ENCODE measurements at regions not wholly inside any gene's neighbourhood (a gene's known extent, or its start where the extent isn't known, plus 50 kb on each side); places are given as distances from the start of the nearest gene placed in this dataset.

DNA sequence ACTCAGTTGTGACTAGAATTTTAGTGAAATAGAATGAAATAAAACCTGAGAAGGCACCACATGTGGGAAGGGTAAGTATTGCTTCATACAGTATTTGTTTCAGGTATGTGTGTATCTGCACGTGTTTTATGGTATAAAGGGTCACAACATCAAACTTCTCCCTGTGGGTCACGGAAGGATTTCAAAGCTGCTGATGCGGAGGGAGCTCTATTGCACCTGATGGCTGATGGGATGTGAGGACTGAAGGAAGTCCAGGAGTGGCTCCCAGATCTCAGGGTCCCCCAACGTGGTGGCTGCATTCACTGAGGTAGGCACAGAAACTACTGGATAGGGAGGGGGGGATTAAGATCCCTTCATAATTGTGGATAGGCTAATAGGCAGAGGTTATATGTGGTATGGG is 159.7 kb downstream of the PJA2 start:
- Histone ChIP-seq H2BK120ac (ENCODE audit: low read depth, low read length, poor library complexity, severe bottlenecking) (no peak overlapping the region), H3K79me1 (ENCODE audit: insufficient read depth, low read depth, low read length, poor library complexity, severe bottlenecking) (no peaks in the 10 kb centered on the region), H4K5ac (ENCODE audit: insufficient read length, low read depth, low read length) (no peak overlapping the region), H3K79me2 (ENCODE audit: insufficient read depth, low read length) (no peaks in the 10 kb centered on the region), H2BK12ac (ENCODE audit: insufficient read length, low read depth, low read length) (no peak overlapping the region), H3K56ac (ENCODE audit: insufficient read length, low read depth, low read length) (no peak overlapping the region), H3K9ac (ENCODE audit: extremely low read depth, insufficient read length, low read length) (no peak overlapping the region), H2BK5ac (ENCODE audit: insufficient read length, low read length) (no peak overlapping the region), H2AK5ac (ENCODE audit: insufficient read length, low read length) (no peak overlapping the region), H3K4me1 (ENCODE audit: insufficient read depth, low read length) (no peaks in the 10 kb centered on the region), H3K27me3 (ENCODE audit: insufficient read depth, low read length) (no peaks in the 10 kb centered on the region), H3K23me2 (ENCODE audit: insufficient read length, low read depth, low read length, poor library complexity, severe bottlenecking) (no peaks in the 10 kb centered on the region), H3K18ac (ENCODE audit: insufficient read length, low read depth, low read length) (no peak overlapping the region), H3K9me3 (ENCODE audit: control insufficient read depth, low read depth, low read length) (no peaks in the 10 kb centered on the region), H3K27ac (ENCODE audit: insufficient read length, low read depth, low read length) (no peak overlapping the region), H4K91ac (ENCODE audit: insufficient read length, low read depth, low read length) (no peak overlapping the region), H3K4ac (ENCODE audit: low read depth, low read length) (no peak overlapping the region), H2BK15ac (ENCODE audit: low read depth, low read length) (no peak overlapping the region), H2BK20ac (ENCODE audit: low read depth, low read length, poor library complexity, severe bottlenecking) (no peak overlapping the region), H3K23ac (ENCODE audit: insufficient read length, low read depth, low read length) (no peak overlapping the region), H3K4me2 (ENCODE audit: insufficient read depth, insufficient read length, low read length) (no peak overlapping the region), H4K8ac (replicated peaks; ENCODE audit: insufficient read length, low read depth, low read length) (no peak overlapping the region), H3K14ac (ENCODE audit: insufficient read depth, low read length) (no peak overlapping the region), H2AFZ (ENCODE audit: low read length) (no peak overlapping the region), H3T11ph (ENCODE audit: low read length) (no peak overlapping the region), H4K20me1 (ENCODE audit: control insufficient read depth, insufficient read depth, insufficient read length) (no peaks in the 10 kb centered on the region)
- no peaks in the 10 kb centered on the region for H3K4me1 Mint-ChIP-seq
- H3K36me3 Mint-ChIP-seq (ENCODE audit: insufficient read depth in 1 of 3, low read depth in 3 of 3) = peaks cover 3 to 9% (median 5%) of the 10 kb centered on the region in 3 experiments; a peak in 3 of 7 replicates
- no peak for DNase-seq
- TF ChIP-seq, protein P1, sequence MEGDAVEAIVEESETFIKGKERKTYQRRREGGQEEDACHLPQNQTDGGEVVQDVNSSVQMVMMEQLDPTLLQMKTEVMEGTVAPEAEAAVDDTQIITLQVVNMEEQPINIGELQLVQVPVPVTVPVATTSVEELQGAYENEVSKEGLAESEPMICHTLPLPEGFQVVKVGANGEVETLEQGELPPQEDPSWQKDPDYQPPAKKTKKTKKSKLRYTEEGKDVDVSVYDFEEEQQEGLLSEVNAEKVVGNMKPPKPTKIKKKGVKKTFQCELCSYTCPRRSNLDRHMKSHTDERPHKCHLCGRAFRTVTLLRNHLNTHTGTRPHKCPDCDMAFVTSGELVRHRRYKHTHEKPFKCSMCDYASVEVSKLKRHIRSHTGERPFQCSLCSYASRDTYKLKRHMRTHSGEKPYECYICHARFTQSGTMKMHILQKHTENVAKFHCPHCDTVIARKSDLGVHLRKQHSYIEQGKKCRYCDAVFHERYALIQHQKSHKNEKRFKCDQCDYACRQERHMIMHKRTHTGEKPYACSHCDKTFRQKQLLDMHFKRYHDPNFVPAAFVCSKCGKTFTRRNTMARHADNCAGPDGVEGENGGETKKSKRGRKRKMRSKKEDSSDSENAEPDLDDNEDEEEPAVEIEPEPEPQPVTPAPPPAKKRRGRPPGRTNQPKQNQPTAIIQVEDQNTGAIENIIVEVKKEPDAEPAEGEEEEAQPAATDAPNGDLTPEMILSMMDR (conservative IDR thresholded peaks at IDR 0.05) = no peak
- WGBS (ENCODE audit: extremely low coverage, insufficient read length, low lambda C conversion rate) = no CpG with 5 or more reads among the region's 4 CpGs
- H3K9me3 Mint-ChIP-seq = peaks cover 11 to 16% of the 10 kb centered on the region in 2 experiments; a peak in 4 of 5 replicates
- no peak overlapping the region for H3K4me3 Mint-ChIP-seq
- H3K27me3 Mint-ChIP-seq (ENCODE audit: low read depth) = no peaks in the 10 kb centered on the region; the same call in 1 of the 2 replicates
- no peak overlapping the region for H3K27ac Mint-ChIP-seq
